H7 (cell line): ENCODE measurements at regions not wholly inside any gene's neighbourhood (a gene's known extent, or its start where the extent isn't known, plus 50 kb on each side); places are given as distances from the start of the nearest gene placed in this dataset.

ENCODE experiments used
- DNase-seq: peaks from one replicate; pipeline ENCODE4 v3.0.0; 2012
- H3K27me3 ChIP-seq: 2 replicates; pipeline ENCODE4 v1.6.0; 2011; ENCODE audit warnings: mild to moderate bottlenecking, low read length; ENCODE audit not compliant: control insufficient read depth, insufficient read depth
- H3K36me3 ChIP-seq: replicated peaks from 2 replicates; pipeline ENCODE4 v1.5.1; 2011; ENCODE audit warnings: low read length; ENCODE audit not compliant: control insufficient read depth, insufficient read depth
- H3K4me3 ChIP-seq: 2 replicates; pipeline ENCODE4 v1.5.1; 2011; ENCODE audit warnings: low read depth, mild to moderate bottlenecking, control low read depth, low read length, moderate library complexity; ENCODE audit not compliant: insufficient read depth

- Histone ChIP-seq H3K4me3 (no peak overlapping the region), H3K27me3 (no peaks in the 10 kb centered on the region; the same call in 1 of the 2 replicates), H3K36me3 (no peaks in the 10 kb centered on the region)
- DNase-seq = no peak
Measured at GRCh38 chr2:212922701-212923100, 228.7 kb downstream of the IKZF2 start.

- DNase-seq = no peak
- H3K27me3 ChIP-seq = no peaks in the 10 kb centered on the region; the same call in 1 of the 2 replicates
- no peak overlapping the region for H3K4me3 ChIP-seq
- H3K36me3 ChIP-seq = no peaks in the 10 kb centered on the region
Measured at GRCh38 chr2:212921711-212922110, 229.7 kb downstream of the IKZF2 start.

GRCh38 chr2:212921061-212921460 is 230.4 kb downstream of the IKZF2 start:
- Histone ChIP-seq H3K36me3 (no peaks in the 10 kb centered on the region), H3K4me3 (no peak overlapping the region), H3K27me3 (no peaks in the 10 kb centered on the region; the same call in 1 of the 2 replicates)
- no peak for DNase-seq

GRCh38 chr2:212919238-212919637 is 232.2 kb downstream of the IKZF2 start:
- no peak for DNase-seq
- Histone ChIP-seq H3K4me3 (no peak overlapping the region), H3K36me3 (no peaks in the 10 kb centered on the region), H3K27me3 (peaks cover 4% of the 10 kb centered on the region; the same call in 1 of the 2 replicates)

GRCh38 chr2:212918336-212918735 is 233.1 kb downstream of the IKZF2 start:
- no peak overlapping the region for H3K4me3 ChIP-seq
- H3K27me3 ChIP-seq = peaks cover 4% of the 10 kb centered on the region; the same call in 1 of the 2 replicates
- H3K36me3 ChIP-seq = no peaks in the 10 kb centered on the region
- DNase-seq = no peak

- H3K36me3 ChIP-seq = no peaks in the 10 kb centered on the region
- H3K27me3 ChIP-seq = peaks cover 4% of the 10 kb centered on the region; the same call in 1 of the 2 replicates
- DNase-seq = no peak
- no peak overlapping the region for H3K4me3 ChIP-seq
Measured at GRCh38 chr2:212915121-212915782, 236.2 kb downstream of the IKZF2 start.

GRCh38 chr2:212914392-212914791 is 237.0 kb downstream of the IKZF2 start:
- H3K4me3 ChIP-seq = no peak overlapping the region
- H3K27me3 ChIP-seq = peaks cover 4% of the 10 kb centered on the region; the same call in 1 of the 2 replicates
- DNase-seq = no peak
- H3K36me3 ChIP-seq = no peaks in the 10 kb centered on the region

- DNase-seq = no peak
- Histone ChIP-seq H3K27me3 (peaks cover 4% of the 10 kb centered on the region; the same call in 1 of the 2 replicates), H3K4me3 (no peak overlapping the region), H3K36me3 (no peaks in the 10 kb centered on the region)
Measured at GRCh38 chr2:212913640-212914306, 237.6 kb downstream of the IKZF2 start.

GRCh38 chr2:212912445-212913103 is 238.8 kb downstream of the IKZF2 start:
- H3K4me3 ChIP-seq = no peak overlapping the region
- H3K27me3 ChIP-seq = peaks cover 4% of the 10 kb centered on the region; the same call in 1 of the 2 replicates
- DNase-seq = no peak
- H3K36me3 ChIP-seq = no peaks in the 10 kb centered on the region

- no peaks in the 10 kb centered on the region for H3K36me3 ChIP-seq
- peaks cover 4% of the 10 kb centered on the region; the same call in 1 of the 2 replicates for H3K27me3 ChIP-seq
- DNase-seq = no peak
- H3K4me3 ChIP-seq = no peak overlapping the region
Measured at GRCh38 chr2:212911011-212911410, 240.4 kb downstream of the IKZF2 start.

- H3K27me3 ChIP-seq = no peaks in the 10 kb centered on the region; the same call in 1 of the 2 replicates
- no peaks in the 10 kb centered on the region for H3K36me3 ChIP-seq
- no peak for DNase-seq
- no peak overlapping the region for H3K4me3 ChIP-seq
Measured at GRCh38 chr2:212908682-212909435, 242.6 kb downstream of the IKZF2 start.

- no peaks in the 10 kb centered on the region; the same call in 1 of the 2 replicates for H3K27me3 ChIP-seq
- no peak for DNase-seq
- H3K36me3 ChIP-seq = no peaks in the 10 kb centered on the region
- no peak overlapping the region for H3K4me3 ChIP-seq
Measured at GRCh38 chr2:212908031-212908430, 243.4 kb downstream of the IKZF2 start.

GRCh38 chr2:212906620-212907019 is 244.8 kb downstream of the IKZF2 start:
- Histone ChIP-seq H3K36me3 (no peaks in the 10 kb centered on the region), H3K4me3 (no peak overlapping the region), H3K27me3 (no peaks in the 10 kb centered on the region)
- no peak for DNase-seq

GRCh38 chr2:212905640-212906201 is 245.7 kb downstream of the IKZF2 start:
- H3K4me3 ChIP-seq = no peak overlapping the region
- no peaks in the 10 kb centered on the region for H3K36me3 ChIP-seq
- no peak for DNase-seq
- no peaks in the 10 kb centered on the region for H3K27me3 ChIP-seq
